ENCODE measurements at regions not wholly inside any gene's neighbourhood (a gene's known extent, or its start where the extent isn't known, plus 50 kb on each side); places are given as distances from the start of the nearest gene placed in this dataset.

DNA sequence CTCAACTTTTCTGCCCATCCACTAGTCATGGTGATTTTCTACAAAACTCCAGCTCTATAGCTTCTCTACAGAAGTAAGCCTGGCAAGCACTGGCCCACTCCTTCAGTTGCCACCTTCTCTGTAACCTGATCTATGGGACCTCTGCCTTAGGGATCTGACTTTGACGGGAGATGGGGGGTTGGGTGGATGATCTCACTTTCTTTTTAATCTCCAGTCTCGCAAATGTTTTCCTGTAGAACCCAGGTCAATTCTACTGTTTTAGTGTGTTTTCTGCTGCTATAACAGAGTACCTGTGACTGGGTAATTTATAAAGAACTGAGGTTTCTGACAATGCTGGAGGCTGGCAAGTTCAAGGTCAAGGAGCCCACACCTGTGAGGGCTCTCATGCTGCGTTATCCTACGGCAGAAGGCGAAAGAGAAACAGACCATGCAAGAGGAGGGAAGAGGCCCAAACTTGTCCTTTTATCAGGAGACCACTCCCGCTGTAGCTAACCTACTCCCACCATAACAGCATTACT lies 189.9 kb upstream of the THRB start:
- H3K27ac Mint-ChIP-seq: no peak overlapping the region
- H3K4me3 Mint-ChIP-seq: no peak overlapping the region
- no peaks in the 10 kb centered on the region for H3K9me3 Mint-ChIP-seq
- peaks cover 6% of the 10 kb centered on the region for H3K4me1 Mint-ChIP-seq (ENCODE audit: low read depth)
- intact Hi-C loops (cut with micrococcal nuclease): loop anchor here (10.0 kb wide), 2 partner anchors 420 to 690 kb away; no protein-coding TSS in a partner anchor
- no peak for ATAC-seq
- peaks cover 18% of the 10 kb centered on the region for H3K27me3 Mint-ChIP-seq
- TF ChIP-seq, protein P1, sequence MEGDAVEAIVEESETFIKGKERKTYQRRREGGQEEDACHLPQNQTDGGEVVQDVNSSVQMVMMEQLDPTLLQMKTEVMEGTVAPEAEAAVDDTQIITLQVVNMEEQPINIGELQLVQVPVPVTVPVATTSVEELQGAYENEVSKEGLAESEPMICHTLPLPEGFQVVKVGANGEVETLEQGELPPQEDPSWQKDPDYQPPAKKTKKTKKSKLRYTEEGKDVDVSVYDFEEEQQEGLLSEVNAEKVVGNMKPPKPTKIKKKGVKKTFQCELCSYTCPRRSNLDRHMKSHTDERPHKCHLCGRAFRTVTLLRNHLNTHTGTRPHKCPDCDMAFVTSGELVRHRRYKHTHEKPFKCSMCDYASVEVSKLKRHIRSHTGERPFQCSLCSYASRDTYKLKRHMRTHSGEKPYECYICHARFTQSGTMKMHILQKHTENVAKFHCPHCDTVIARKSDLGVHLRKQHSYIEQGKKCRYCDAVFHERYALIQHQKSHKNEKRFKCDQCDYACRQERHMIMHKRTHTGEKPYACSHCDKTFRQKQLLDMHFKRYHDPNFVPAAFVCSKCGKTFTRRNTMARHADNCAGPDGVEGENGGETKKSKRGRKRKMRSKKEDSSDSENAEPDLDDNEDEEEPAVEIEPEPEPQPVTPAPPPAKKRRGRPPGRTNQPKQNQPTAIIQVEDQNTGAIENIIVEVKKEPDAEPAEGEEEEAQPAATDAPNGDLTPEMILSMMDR (IDR thresholded peaks at IDR 0.05): no peak
- H3K36me3 Mint-ChIP-seq (ENCODE audit: low read depth): no peaks in the 10 kb centered on the region
- CTCF ChIA-PET: no interaction called here
- POLR2A ChIA-PET: no interaction called here
- no peak for DNase-seq

DNA sequence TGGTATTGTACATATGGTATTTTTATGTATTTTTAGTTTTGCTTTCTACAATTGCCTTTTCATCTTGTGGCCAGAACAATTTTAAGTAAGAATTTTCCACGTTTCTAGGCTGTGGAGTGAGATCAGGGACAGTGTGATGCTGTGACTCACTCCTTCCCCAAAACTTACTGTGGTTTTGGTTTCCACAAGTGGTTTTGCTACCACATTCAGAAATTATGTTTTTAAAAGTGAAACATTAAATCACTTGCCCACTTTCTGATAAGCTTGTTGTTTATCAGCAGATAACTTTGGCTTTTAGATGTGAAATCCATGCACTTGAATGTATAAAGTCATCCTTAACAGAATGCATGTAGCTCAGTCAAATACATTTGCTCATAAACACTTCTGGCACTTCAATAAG lies 192.2 kb upstream of the THRB start:
- intact Hi-C loops (cut with micrococcal nuclease): loop anchor here (10.0 kb wide), 2 partner anchors 422 to 692 kb away; no protein-coding TSS in a partner anchor
- peak; percentile 54 for DNase-seq
- no peaks in the 10 kb centered on the region for H3K9me3 Mint-ChIP-seq
- no peak overlapping the region for H3K27ac Mint-ChIP-seq
- H3K4me1 Mint-ChIP-seq (ENCODE audit: low read depth): peaks cover 6% of the 10 kb centered on the region
- no peak overlapping the region for H3K4me3 Mint-ChIP-seq
- ChIA-PET CTCF (interaction anchor here (0.6 to 1.2 kb wide), 3 partner anchors 8 to 1211 kb away, joined by 3 to 4 read pairs (median 3); no protein-coding TSS in a partner anchor), POLR2A (no interaction called here)
- ATAC-seq: peak; percentile 65
- no peaks in the 10 kb centered on the region for H3K36me3 Mint-ChIP-seq (ENCODE audit: low read depth)
- TF ChIP-seq, protein P1 (IDR thresholded peaks at IDR 0.05): no peak
- peaks cover 12% of the 10 kb centered on the region for H3K27me3 Mint-ChIP-seq

DNA sequence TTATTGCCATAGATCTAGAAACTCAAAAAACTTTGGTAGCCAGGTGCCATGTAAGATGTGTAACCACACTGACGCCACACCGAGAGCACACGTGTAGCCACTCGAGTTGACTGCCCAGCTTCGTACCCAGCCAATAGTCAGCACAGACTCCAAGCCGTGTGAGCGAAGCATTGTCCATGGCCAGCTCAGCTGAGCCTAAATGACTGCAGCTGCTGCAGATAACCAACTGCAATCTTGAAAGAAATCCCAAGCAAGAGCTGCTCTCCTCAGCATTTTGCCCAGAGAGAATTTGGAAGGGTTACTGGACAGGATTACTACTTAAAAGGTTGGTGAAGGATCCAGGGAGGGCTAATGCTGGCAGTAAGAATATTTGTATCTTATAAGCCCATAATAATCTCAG lies 193.0 kb upstream of the THRB start:
- H3K36me3 Mint-ChIP-seq (ENCODE audit: low read depth): no peaks in the 10 kb centered on the region
- intact Hi-C loops (cut with micrococcal nuclease): loop anchor here (10.0 kb wide), 2 partner anchors 423 to 693 kb away; no protein-coding TSS in a partner anchor
- ChIA-PET CTCF (interaction anchor here (1.0 to 1.2 kb wide), 2 partner anchors 9 to 20 kb away, joined by 3 to 4 read pairs; no protein-coding TSS in a partner anchor), POLR2A (no interaction called here)
- peaks cover 9% of the 10 kb centered on the region for H3K27me3 Mint-ChIP-seq
- H3K4me1 Mint-ChIP-seq (ENCODE audit: low read depth): peaks cover 6% of the 10 kb centered on the region
- DNase-seq (no peak), ATAC-seq (no peak)
- H3K4me3 Mint-ChIP-seq: no peak overlapping the region
- TF ChIP-seq, protein P1 (IDR thresholded peaks at IDR 0.05): no peak
- no peak overlapping the region for H3K27ac Mint-ChIP-seq
- no peaks in the 10 kb centered on the region for H3K9me3 Mint-ChIP-seq

DNA sequence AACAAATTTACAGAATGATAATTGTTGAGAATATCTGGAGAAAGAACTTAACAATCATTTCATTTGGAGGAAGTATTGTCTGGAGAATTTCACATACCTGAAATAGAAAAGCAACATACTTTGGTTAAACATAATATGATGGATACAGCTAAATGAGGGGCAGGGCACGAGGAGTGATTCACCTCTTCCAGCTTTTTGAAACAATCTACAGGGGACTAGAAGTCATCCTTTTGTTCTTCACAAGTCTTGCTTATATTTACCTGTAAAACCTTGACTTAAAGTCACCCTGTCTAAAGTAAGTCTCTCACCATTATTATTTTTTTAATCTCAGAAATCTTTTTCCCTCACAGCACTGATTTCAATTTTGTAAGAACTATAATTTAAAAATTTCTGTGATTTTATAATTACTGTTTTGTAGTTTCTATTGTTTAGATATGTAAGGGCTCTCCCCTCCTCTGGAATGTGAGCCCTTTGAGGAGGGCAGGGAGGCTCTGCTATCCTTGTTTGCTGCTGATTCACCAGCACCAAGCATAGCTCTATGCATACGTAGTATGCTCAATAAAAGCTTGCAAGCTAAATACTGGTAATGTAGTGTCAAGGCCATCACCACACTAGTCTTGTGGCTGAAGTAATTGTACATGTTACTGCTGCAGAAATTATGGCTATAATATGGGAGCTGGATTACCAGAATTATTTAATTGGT lies 193.9 kb upstream of the THRB start:
- H3K36me3 Mint-ChIP-seq (ENCODE audit: low read depth): no peaks in the 10 kb centered on the region
- H3K4me1 Mint-ChIP-seq (ENCODE audit: low read depth): peaks cover 6% of the 10 kb centered on the region
- ChIA-PET CTCF (no interaction called here), POLR2A (no interaction called here)
- no peak overlapping the region for H3K27ac Mint-ChIP-seq
- intact Hi-C loops (cut with micrococcal nuclease): loop anchor here (10.0 kb wide), 2 partner anchors 424 to 694 kb away; no protein-coding TSS in a partner anchor
- TF ChIP-seq, protein P1 (IDR thresholded peaks at IDR 0.05): no peak
- DNase-seq (no peak), ATAC-seq (no peak)
- H3K27me3 Mint-ChIP-seq: peaks cover 6% of the 10 kb centered on the region
- no peak overlapping the region for H3K4me3 Mint-ChIP-seq
- H3K9me3 Mint-ChIP-seq: no peaks in the 10 kb centered on the region

DNA sequence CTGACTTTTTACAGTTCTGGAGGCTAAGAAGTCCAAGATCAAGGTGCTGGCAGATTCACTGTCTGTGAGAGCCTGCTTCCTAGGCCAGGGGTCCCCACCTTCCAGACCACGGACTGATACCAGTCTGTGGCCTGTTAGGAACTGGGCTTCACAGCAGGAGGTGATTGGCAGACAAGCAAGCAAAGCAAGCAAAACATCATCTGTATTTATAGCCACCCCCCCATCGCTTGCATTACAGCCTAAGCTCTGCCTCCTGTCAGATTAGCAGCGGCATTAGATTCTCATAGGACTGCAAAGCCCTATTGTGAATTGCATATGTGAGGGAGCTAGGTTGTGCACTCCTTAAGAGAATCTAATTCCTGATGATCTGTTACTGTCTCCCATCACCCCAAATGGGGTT lies 194.7 kb upstream of the THRB start:
- Mint-ChIP-seq H3K36me3 (ENCODE audit: low read depth) (no peaks in the 10 kb centered on the region), H3K4me3 (no peak overlapping the region), H3K4me1 (ENCODE audit: low read depth) (peaks cover 6% of the 10 kb centered on the region), H3K9me3 (no peaks in the 10 kb centered on the region), H3K27ac (no peak overlapping the region), H3K27me3 (peaks cover 6% of the 10 kb centered on the region)
- TF ChIP-seq, protein P1 (IDR thresholded peaks at IDR 0.05): no peak
- DNase-seq (no peak), ATAC-seq (no peak)
- POLR2A ChIA-PET: no interaction called here
- intact Hi-C loops (cut with micrococcal nuclease): loop anchor here (10.0 kb wide), 2 partner anchors 425 to 695 kb away; no protein-coding TSS in a partner anchor
- CTCF ChIA-PET: no interaction called here

Data from activated CD8-positive, alpha-beta T cell treated with anti-CD3 and anti-CD28 coated beads for 36 hours (primary cell).